ENCODE measurements at regions not wholly inside any gene's neighbourhood (a gene's known extent, or its start where the extent isn't known, plus 50 kb on each side); places are given as distances from the start of the nearest gene placed in this dataset.

- DNase-seq (ENCODE audit: low read depth, low spot score): no peak
These were observed 67.6 kb upstream of the AMPD3 start for GRCh38 chr11:10387206-10388083.

GRCh38 chr11:10388101-10388500, 67.0 kb upstream of the AMPD3 start:
- DNase-seq (ENCODE audit: low read depth, low spot score): no peak

GRCh38 chr11:10388574-10388973, 66.5 kb upstream of the AMPD3 start:
- DNase-seq (ENCODE audit: low read depth, low spot score): no peak

GRCh38 chr11:10390375-10390774, 64.7 kb upstream of the AMPD3 start:
- no peak for DNase-seq (ENCODE audit: low read depth, low spot score)

GRCh38 chr11:10392095-10393079, 62.7 kb upstream of the AMPD3 start:
- DNase-seq (ENCODE audit: low read depth, low spot score): no peak

GRCh38 chr11:10394229-10395101, 60.6 kb upstream of the AMPD3 start:
- DNase-seq (ENCODE audit: low read depth, low spot score): no peak

GRCh38 chr11:10395166-10395897, 59.7 kb upstream of the AMPD3 start:
- DNase-seq (ENCODE audit: low read depth, low spot score): no peak

- DNase-seq (ENCODE audit: low read depth, low spot score): no peak
These were observed 58.3 kb upstream of the AMPD3 start for GRCh38 chr11:10396771-10397170.

GRCh38 chr11:10397226-10397987, 57.7 kb upstream of the AMPD3 start:
- DNase-seq (ENCODE audit: low read depth, low spot score): no peak

- no peak for DNase-seq (ENCODE audit: low read depth, low spot score)
These were observed 56.5 kb upstream of the AMPD3 start for GRCh38 chr11:10398525-10398924.

- no peak for DNase-seq (ENCODE audit: low read depth, low spot score)
These were observed 54.2 kb upstream of the AMPD3 start for GRCh38 chr11:10400856-10401255.

- DNase-seq (ENCODE audit: low read depth, low spot score): no peak
These were observed 53.8 kb upstream of the AMPD3 start for GRCh38 chr11:10401256-10401655.

GRCh38 chr11:10401696-10402392, 53.2 kb upstream of the AMPD3 start:
- no peak for DNase-seq (ENCODE audit: low read depth, low spot score)

All from iPS DF 19.7 (cell line).